PC-9 (cell line): ENCODE measurements at regions not wholly inside any gene's neighbourhood (a gene's known extent, or its start where the extent isn't known, plus 50 kb on each side); places are given as distances from the start of the nearest gene placed in this dataset.
"Not testable (repeated sequence)": the region's sequence is repeated elsewhere in the genome, so short reads cannot be mapped to it uniquely, and the experiment has no call there.

Experiments
- BruUV-seq: library from RNA; stranded (reverse); fragments of 400-500 nt; replicated peaks from 2 replicates; lab custom pipeline; 2021; lab: Mats Ljungman, UMichigan
- CTCF ChIA-PET: fragments of 300-600 bp; sonication (Branson Sonifier 250); formaldehyde crosslinking; loops from one replicate; lab custom pipeline; 2022; ENCODE audit warnings: antibody characterized with exemption; lab: Charles Lee
- POLR2A ChIA-PET: fragments of 300-600 bp; sonication (Branson Sonifier 250); formaldehyde crosslinking; loops from one replicate; lab custom pipeline; 2022; ENCODE audit warnings: antibody characterized with exemption; ENCODE audit not compliant: unreplicated experiment; lab: Charles Lee
- DNase-seq, 2 experiments: peaks; one replicate each; pipeline versions ENCODE4 v3.0.0 to v3.0.0-alpha.2; 2015 to 2022; ENCODE audit warnings: mixed read lengths in 1 of 2
- H2AFZ ChIP-seq: fragments of 200-600 bp; sonication (generic); 2 replicates; pipeline ENCODE4 v1.8.1; 2017; ENCODE audit warnings: antibody characterized with exemption
- H3F3A ChIP-seq: fragments of 200-600 bp; sonication (generic); 2 replicates; pipeline ENCODE4 v1.8.1; 2017; ENCODE audit warnings: antibody characterized with exemption, mild to moderate bottlenecking, low read depth; ENCODE audit not compliant: insufficient read depth
- H3K27ac ChIP-seq: fragments of 200-600 bp; sonication (generic); 2 replicates; pipeline ENCODE4 v1.6.1; 2016; ENCODE audit warnings: mixed run types
- H3K27me3 ChIP-seq: fragments of 200-600 bp; sonication (generic); 2 replicates; pipeline ENCODE4 v1.6.1; 2016; ENCODE audit warnings: low read depth, mixed run types; ENCODE audit not compliant: insufficient read depth
- H3K36me3 ChIP-seq: fragments of 200-600 bp; sonication (generic); 2 replicates; pipeline ENCODE4 v1.6.1; 2016; ENCODE audit warnings: low read depth, mixed run types
- H3K4me1 ChIP-seq: fragments of 200-600 bp; sonication (generic); replicated peaks from 2 replicates; pipeline ENCODE4 v1.6.1; 2016; ENCODE audit warnings: mixed run types; ENCODE audit not compliant: insufficient read depth
- H3K4me2 ChIP-seq: fragments of 200-600 bp; sonication (generic); 2 replicates; pipeline ENCODE4 v1.6.1; 2017; ENCODE audit warnings: mixed run types
- H3K4me3 ChIP-seq: fragments of 200-600 bp; sonication (generic); 2 replicates; pipeline ENCODE4 v1.6.1; 2016; ENCODE audit warnings: mixed run types
- H3K79me2 ChIP-seq: fragments of 200-600 bp; sonication (generic); 2 replicates; pipeline ENCODE4 v1.6.1; 2017; ENCODE audit warnings: low read depth, mixed run types
- H3K9me2 ChIP-seq: fragments of 200-600 bp; sonication (generic); 2 replicates; pipeline ENCODE4 v1.8.1; 2017; ENCODE audit warnings: mild to moderate bottlenecking; ENCODE audit not compliant: insufficient read depth
- H3K9me3 ChIP-seq: fragments of 200-600 bp; sonication (generic); 2 replicates; pipeline ENCODE4 v1.8.1; 2016; ENCODE audit warnings: low read depth; ENCODE audit not compliant: insufficient read depth
- H4K20me1 ChIP-seq: fragments of 200-600 bp; sonication (generic); 2 replicates; pipeline ENCODE4 v1.8.1; 2017; ENCODE audit not compliant: insufficient read depth
- CTCF ChIP-seq: fragments of 200-600 bp; sonication (generic); conservative IDR thresholded peaks from 2 replicates; pipeline ENCODE4 v1.6.1; 2017; ENCODE audit warnings: mixed run types, antibody characterized with exemption, mild to moderate bottlenecking, moderate library complexity
- EZH2 ChIP-seq: fragments of 200-600 bp; sonication (generic); IDR thresholded peaks from 2 replicates; pipeline ENCODE4 v1.8.0; 2017; ENCODE audit warnings: antibody characterized with exemption, low read depth
- intact Hi-C: fragments of 100-400 bp; cut with micrococcal nuclease; formaldehyde crosslinking; loops from one replicate; pipeline ENCODE4 v1.10.0; 2022; ENCODE audit not compliant: unreplicated experiment

- H2AFZ ChIP-seq = peak overlapping the region; percentile 61
- TF ChIP-seq EZH2 = no peak
- no peak for TF ChIP-seq CTCF
- no peaks in the 10 kb centered on the region for H4K20me1 ChIP-seq
- POLR2A ChIA-PET = interaction anchor here (0.7 kb wide), 2 partner anchors 443 to 444 kb away, joined by 4 to 10 read pairs; partner anchors contain the start of gene EDN1
- peak; percentile 75 to 94 for DNase-seq
- peak overlapping the region; percentile 62 for H3K4me2 ChIP-seq
- no peaks in the 10 kb centered on the region for H3K9me3 ChIP-seq
- no TSS peak for BruUV-seq
- intact Hi-C loops = loop anchor here (2.0 to 10.0 kb wide), 2 partner anchors 163 to 439 kb away; no protein-coding TSS in a partner anchor
- H3F3A ChIP-seq = peaks cover 19% of the 10 kb centered on the region
- H3K36me3 ChIP-seq = no peaks in the 10 kb centered on the region
- H3K4me1 ChIP-seq = peaks cover 22% of the 10 kb centered on the region
- CTCF ChIA-PET = no interaction called here
- H3K4me3 ChIP-seq = peak overlapping the region; percentile 35; the same call in 1 of the 2 replicates
- no peaks in the 10 kb centered on the region for H3K27me3 ChIP-seq
- peak overlapping the region; percentile 59 for H3K27ac ChIP-seq
- H3K9me2 ChIP-seq = no peaks in the 10 kb centered on the region
- H3K79me2 ChIP-seq = no peaks in the 10 kb centered on the region
These were observed 67.3 kb upstream of the ADTRP start for GRCh38 chr6:11845664-11846577.

DNA sequence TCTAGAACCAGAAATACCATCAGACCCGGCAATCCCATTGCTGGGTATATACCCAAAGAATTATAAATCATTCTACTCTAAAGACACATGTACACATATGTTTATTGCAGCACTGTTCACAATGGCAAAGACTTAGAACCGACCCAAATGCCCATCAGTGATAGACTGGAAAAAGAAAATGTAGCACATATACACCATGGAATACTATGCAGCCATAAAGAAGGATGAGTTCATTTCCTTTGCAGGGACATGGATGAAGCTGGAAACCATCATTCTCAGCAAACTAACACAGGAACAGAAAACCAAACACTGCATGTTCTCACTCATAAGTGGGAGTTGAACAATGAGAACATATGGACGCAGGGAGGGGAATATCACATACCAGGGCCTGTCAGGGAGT is 64.2 kb upstream of the ADTRP start:
- H2AFZ ChIP-seq, H4K20me1 ChIP-seq, BruUV-seq, H3K36me3 ChIP-seq, H3K9me2 ChIP-seq, H3K79me2 ChIP-seq, H3K27me3 ChIP-seq, H3K27ac ChIP-seq, H3K4me3 ChIP-seq, POLR2A ChIA-PET, H3K4me2 ChIP-seq, DNase-seq, H3K9me3 ChIP-seq, CTCF ChIA-PET: not testable (repeated sequence)
- intact Hi-C loops = loop anchor here (10.0 kb wide), 1 partner anchor 442 kb away; no protein-coding TSS in a partner anchor
- H3K4me1 ChIP-seq = peaks cover 21% of the 10 kb centered on the region
- peaks cover 19% of the 10 kb centered on the region for H3F3A ChIP-seq

GRCh38 chr6:11835065-11835464 is 56.5 kb upstream of the ADTRP start:
- Histone ChIP-seq H3K4me1 (peaks cover 11% of the 10 kb centered on the region; the same call in 1 of the 2 replicates), H2AFZ (no peak overlapping the region), H3K27ac (no peak overlapping the region), H3K9me2 (no peaks in the 10 kb centered on the region; the same call in 1 of the 2 replicates), H3K4me3 (no peak overlapping the region), H3K27me3 (no peaks in the 10 kb centered on the region), H3K36me3 (no peaks in the 10 kb centered on the region), H4K20me1 (no peaks in the 10 kb centered on the region), H3K4me2 (no peak overlapping the region), H3F3A (no peaks in the 10 kb centered on the region), H3K9me3 (no peaks in the 10 kb centered on the region; the same call in 1 of the 2 replicates), H3K79me2 (no peaks in the 10 kb centered on the region)
- BruUV-seq = no TSS peak
- DNase-seq = peak in 1 of 2 experiments; percentile 75
- intact Hi-C loops = no loop called here
- TF ChIP-seq EZH2 (no peak), CTCF (no peak)
- ChIA-PET CTCF (no interaction called here), POLR2A (no interaction called here)
